ENCODE measurements at regions not wholly inside any gene's neighbourhood (a gene's known extent, or its start where the extent isn't known, plus 50 kb on each side); places are given as distances from the start of the nearest gene placed in this dataset.
"Not testable (repeated sequence)": the region's sequence is repeated elsewhere in the genome, so short reads cannot be mapped to it uniquely, and the experiment has no call there.

GRCh38 chr21:18772404-18772803, 368.8 kb upstream of the TMPRSS15 start:
- H3K27me3 Mint-ChIP-seq: no peaks in the 10 kb centered on the region

DNA sequence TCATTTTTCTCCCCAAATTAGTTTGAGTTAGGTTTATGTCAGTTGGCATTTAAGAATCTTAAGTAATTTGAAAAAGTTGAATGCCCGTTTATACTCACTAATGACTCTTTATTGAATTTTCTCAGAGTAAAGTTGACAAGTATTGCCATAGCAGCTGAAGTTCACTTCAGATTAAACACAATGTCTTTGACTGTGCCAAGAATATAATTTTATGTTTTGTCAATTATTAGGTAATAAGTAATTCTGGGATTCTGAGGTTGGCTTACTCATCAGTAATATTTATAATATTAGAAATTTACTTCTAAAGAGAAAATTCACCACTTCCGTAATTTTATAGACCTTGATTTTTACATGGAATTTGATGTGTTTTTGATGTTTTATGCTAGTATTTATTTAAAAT, 369.3 kb upstream of the TMPRSS15 start:
- H3K9me3 Mint-ChIP-seq: peaks cover 0 to 7% (median 4%) of the 10 kb centered on the region in 3 donors
- H3K27ac Mint-ChIP-seq: no peak overlapping the region
- H3K4me3 Mint-ChIP-seq: no peak overlapping the region
- H3K36me3 Mint-ChIP-seq: peaks cover 1% of the 10 kb centered on the region
- H3K27me3 Mint-ChIP-seq: no peaks in the 10 kb centered on the region
- H3K4me1 Mint-ChIP-seq: no peaks in the 10 kb centered on the region

More at GRCh38 chr21:18772404-18772803, 368.8 kb upstream of the TMPRSS15 start:
- Mint-ChIP-seq H3K4me1 (no peaks in the 10 kb centered on the region), H3K27ac (no peak overlapping the region), H3K4me3 (no peak overlapping the region), H3K36me3 (peaks cover 1% of the 10 kb centered on the region), H3K9me3 (peaks cover 0 to 7% (median 4%) of the 10 kb centered on the region in 3 donors)

DNA sequence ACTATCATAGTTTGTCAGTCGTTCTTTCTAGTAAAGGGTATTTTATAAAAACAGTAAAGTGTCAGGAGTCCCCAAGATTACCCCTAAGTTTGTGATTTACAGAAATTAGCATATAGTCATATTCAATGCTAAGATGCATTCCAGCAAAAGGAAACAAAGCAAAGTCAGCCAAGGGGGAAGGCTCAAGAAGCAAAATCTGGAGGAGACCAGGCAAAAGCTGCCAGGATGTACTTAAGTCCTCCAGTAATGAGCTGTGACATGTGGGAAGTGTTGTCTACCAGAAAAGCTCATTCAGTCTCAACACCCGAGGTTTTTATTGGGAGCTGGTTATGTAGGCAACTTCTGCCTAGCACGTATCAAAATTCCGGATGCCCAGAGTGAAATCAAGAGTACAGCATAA, 373.4 kb upstream of the TMPRSS15 start:
- Mint-ChIP-seq H3K27me3 (no peaks in the 10 kb centered on the region), H3K9me3 (peaks cover 0 to 16% (median 9%) of the 10 kb centered on the region in 3 donors), H3K36me3 (peaks cover 1% of the 10 kb centered on the region), H3K4me1 (no peaks in the 10 kb centered on the region), H3K27ac (no peak overlapping the region), H3K4me3 (no peak overlapping the region)

- no peaks in the 10 kb centered on the region for H3K36me3 Mint-ChIP-seq
- no peaks in the 10 kb centered on the region for H3K27me3 Mint-ChIP-seq
- H3K4me1 Mint-ChIP-seq: no peaks in the 10 kb centered on the region
- peaks cover 0 to 17% (median 5%) of the 10 kb centered on the region in 3 donors for H3K9me3 Mint-ChIP-seq
- H3K4me3 Mint-ChIP-seq: no peak overlapping the region
- H3K27ac Mint-ChIP-seq: no peak overlapping the region
Measured at GRCh38 chr21:18782721-18783120, 379.1 kb upstream of the TMPRSS15 start.

DNA sequence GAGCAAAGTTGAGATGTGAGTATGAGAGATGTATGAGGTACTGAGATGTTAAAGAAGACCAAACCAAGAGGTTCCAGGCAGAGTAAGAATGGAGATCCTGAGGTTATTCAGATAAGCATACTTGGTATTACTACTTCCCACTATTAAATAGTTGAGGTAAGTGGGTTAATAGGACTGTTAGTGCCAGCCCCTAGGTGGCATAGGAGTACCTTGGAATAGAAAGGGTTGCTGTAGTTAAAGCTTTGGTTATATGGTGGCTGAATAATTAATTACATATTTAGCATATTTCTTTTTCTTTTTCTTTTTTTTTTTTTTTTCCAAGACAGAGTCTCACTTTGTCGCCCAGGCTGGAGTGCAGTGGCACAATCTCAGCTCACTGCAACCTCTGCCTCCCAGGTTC, 397.9 kb upstream of the TMPRSS15 start:
- H3K4me1 Mint-ChIP-seq: peaks cover 0 to 1% (median 0%) of the 10 kb centered on the region in 3 donors
- H3K4me3 Mint-ChIP-seq: no peak overlapping the region
- no peaks in the 10 kb centered on the region for H3K27me3 Mint-ChIP-seq
- peaks cover 0 to 19% (median 6%) of the 10 kb centered on the region in 3 donors for H3K9me3 Mint-ChIP-seq
- H3K36me3 Mint-ChIP-seq: peaks cover 1% of the 10 kb centered on the region
- H3K27ac Mint-ChIP-seq: no peak overlapping the region

GRCh38 chr21:18803624-18804023, 400.0 kb upstream of the TMPRSS15 start:
- Mint-ChIP-seq H3K27ac (no peak overlapping the region), H3K36me3 (peaks cover 1% of the 10 kb centered on the region), H3K4me1 (peaks cover 0 to 1% (median 0%) of the 10 kb centered on the region in 3 donors), H3K27me3 (no peaks in the 10 kb centered on the region), H3K9me3 (peaks cover 0 to 21% (median 6%) of the 10 kb centered on the region in 3 donors), H3K4me3 (no peak overlapping the region)

- no peak overlapping the region for H3K4me3 Mint-ChIP-seq
- H3K27me3 Mint-ChIP-seq: no peaks in the 10 kb centered on the region
- no peak overlapping the region for H3K27ac Mint-ChIP-seq
- no peaks in the 10 kb centered on the region for H3K4me1 Mint-ChIP-seq
- peaks cover 0 to 27% (median 10%) of the 10 kb centered on the region in 3 donors for H3K9me3 Mint-ChIP-seq
- no peaks in the 10 kb centered on the region for H3K36me3 Mint-ChIP-seq
Measured at GRCh38 chr21:18810136-18810535, 406.6 kb upstream of the TMPRSS15 start.

DNA sequence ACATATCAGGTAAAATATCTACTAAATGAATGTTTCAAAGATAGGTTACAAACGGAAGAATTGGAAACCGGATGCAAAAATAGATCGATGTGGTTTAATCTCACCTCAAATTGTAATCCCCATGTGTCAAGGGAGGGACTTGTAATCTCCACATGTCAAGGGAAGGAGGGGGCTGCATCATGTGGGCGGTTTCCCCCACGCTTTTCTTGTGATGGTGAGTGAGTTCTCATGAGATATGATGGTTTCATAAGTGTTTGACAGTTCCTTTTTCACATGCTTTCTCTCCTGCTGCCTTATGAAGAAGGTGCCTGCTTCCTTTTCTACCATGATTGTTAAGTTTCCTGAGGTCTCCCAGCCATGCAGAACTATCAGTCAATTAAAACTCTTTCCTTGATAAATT, 408.7 kb upstream of the TMPRSS15 start:
- Mint-ChIP-seq H3K4me3 (no peak overlapping the region), H3K27ac (no peak overlapping the region), H3K36me3 (no peaks in the 10 kb centered on the region), H3K27me3 (no peaks in the 10 kb centered on the region), H3K9me3 (peaks cover 0 to 15% (median 7%) of the 10 kb centered on the region in 3 donors), H3K4me1 (no peaks in the 10 kb centered on the region)

- H3K9me3 Mint-ChIP-seq: peaks cover 2 to 13% (median 5%) of the 10 kb centered on the region in 3 donors
- H3K27me3 Mint-ChIP-seq: no peaks in the 10 kb centered on the region
- no peak overlapping the region for H3K4me3 Mint-ChIP-seq
- H3K4me1 Mint-ChIP-seq: no peaks in the 10 kb centered on the region
- H3K36me3 Mint-ChIP-seq: no peaks in the 10 kb centered on the region
- H3K27ac Mint-ChIP-seq: no peak overlapping the region
Measured at GRCh38 chr21:18819507-18819906, 415.9 kb upstream of the TMPRSS15 start.

GRCh38 chr21:18826562-18826961, 423.0 kb upstream of the TMPRSS15 start:
- no peaks in the 10 kb centered on the region for H3K36me3 Mint-ChIP-seq
- H3K4me1 Mint-ChIP-seq: no peaks in the 10 kb centered on the region
- no peak overlapping the region for H3K27ac Mint-ChIP-seq
- no peak overlapping the region for H3K4me3 Mint-ChIP-seq
- H3K27me3 Mint-ChIP-seq: no peaks in the 10 kb centered on the region
- H3K9me3 Mint-ChIP-seq: peaks cover 4 to 9% (median 5%) of the 10 kb centered on the region in 3 donors

DNA sequence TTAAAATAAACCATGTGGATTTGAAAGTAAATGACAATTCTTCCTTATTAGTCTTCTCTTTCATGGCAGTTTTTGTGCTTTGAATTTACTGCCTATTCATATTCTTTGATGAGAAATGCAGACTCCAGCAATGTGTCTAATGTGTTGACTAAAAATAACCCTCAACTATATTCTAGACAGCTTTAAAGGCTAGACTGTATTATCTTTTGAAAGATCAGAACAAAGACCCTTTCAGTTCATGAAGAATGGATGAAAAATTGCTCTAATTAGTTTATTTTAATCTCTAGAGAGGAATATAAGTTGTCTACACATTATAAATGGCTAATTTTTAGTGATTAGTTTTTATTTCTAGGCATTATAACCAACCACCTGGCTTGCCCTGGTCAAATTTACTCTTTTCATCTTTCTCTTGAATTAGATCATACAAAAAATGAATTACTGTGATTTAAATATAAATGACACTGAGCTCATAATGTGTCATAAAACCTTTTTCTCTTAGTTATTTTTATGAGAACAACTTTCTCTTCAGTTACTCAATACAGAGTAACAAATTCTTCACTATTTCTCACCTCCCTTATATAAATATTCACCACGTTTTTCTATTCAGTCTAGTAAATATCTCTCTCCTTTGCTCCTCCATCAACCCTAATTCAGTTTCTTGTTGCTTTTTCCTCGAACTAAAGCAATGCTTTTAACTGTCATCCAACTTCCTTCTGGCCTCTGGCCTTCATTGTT, 428.5 kb upstream of the TMPRSS15 start:
- H3K27me3 Mint-ChIP-seq: no peaks in the 10 kb centered on the region
- H3K9me3 Mint-ChIP-seq: peaks cover 0 to 5% (median 0%) of the 10 kb centered on the region in 3 donors
- H3K36me3 Mint-ChIP-seq: no peaks in the 10 kb centered on the region
- no peak overlapping the region for H3K4me3 Mint-ChIP-seq
- H3K27ac Mint-ChIP-seq: no peak overlapping the region
- H3K4me1 Mint-ChIP-seq: no peaks in the 10 kb centered on the region

GRCh38 chr21:18832950-18833349, 429.4 kb upstream of the TMPRSS15 start:
- Mint-ChIP-seq H3K9me3 (peaks cover 0 to 5% (median 0%) of the 10 kb centered on the region in 3 donors), H3K4me1 (no peaks in the 10 kb centered on the region), H3K27me3 (no peaks in the 10 kb centered on the region), H3K4me3 (no peak overlapping the region), H3K27ac (no peak overlapping the region), H3K36me3 (no peaks in the 10 kb centered on the region)

DNA sequence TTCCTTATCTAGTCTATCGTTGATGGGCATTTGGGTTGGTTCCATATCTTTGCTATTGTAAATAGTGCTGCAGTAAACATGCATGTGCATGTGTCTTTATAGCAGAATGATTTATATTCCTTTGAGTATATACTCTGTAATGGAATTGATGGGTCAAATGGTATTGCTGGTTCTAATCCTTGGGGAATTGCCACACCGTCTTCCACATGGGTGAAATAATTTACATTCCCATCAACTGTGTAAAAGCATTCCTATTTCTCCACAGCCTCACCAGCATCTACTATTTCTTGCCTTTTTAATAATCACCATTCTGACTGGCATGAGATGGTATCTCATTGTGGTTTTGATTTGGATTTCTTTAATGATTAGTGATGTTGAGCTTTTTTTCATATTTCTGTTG, 430.5 kb upstream of the TMPRSS15 start:
- H3K36me3 Mint-ChIP-seq, H3K27me3 Mint-ChIP-seq, H3K9me3 Mint-ChIP-seq, H3K4me1 Mint-ChIP-seq, H3K4me3 Mint-ChIP-seq, H3K27ac Mint-ChIP-seq: not testable (repeated sequence)

DNA sequence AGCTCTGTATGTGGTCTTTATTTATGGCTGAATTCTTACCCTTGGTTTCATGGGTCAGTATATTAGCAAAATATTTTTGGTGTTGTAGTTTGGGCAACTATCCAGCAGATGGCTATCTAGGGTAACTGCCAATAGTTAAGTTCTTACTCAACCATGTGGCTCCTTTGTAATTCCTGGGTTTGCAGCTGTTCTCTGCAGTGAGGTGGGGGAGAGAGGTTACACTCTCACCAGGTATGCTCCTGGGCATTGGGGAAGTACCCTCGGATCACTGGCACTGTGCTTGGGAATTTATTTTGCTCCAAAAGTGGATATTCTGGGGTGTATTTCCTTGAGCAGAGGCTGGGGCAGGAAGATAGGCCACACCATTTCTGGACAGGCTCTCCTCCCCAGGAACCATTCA, 436.7 kb upstream of the TMPRSS15 start:
- Mint-ChIP-seq H3K36me3 (peaks cover 2% of the 10 kb centered on the region), H3K4me3 (no peak overlapping the region), H3K4me1 (no peaks in the 10 kb centered on the region), H3K9me3 (peaks cover 0 to 2% (median 0%) of the 10 kb centered on the region in 3 donors), H3K27me3 (no peaks in the 10 kb centered on the region), H3K27ac (no peak overlapping the region)

- H3K27ac Mint-ChIP-seq, H3K4me1 Mint-ChIP-seq, H3K27me3 Mint-ChIP-seq, H3K4me3 Mint-ChIP-seq, H3K36me3 Mint-ChIP-seq: not testable (repeated sequence)
- peaks cover 4 to 15% (median 5%) of the 10 kb centered on the region in 3 donors for H3K9me3 Mint-ChIP-seq
Measured at GRCh38 chr21:18857606-18858005, 454.0 kb upstream of the TMPRSS15 start.

DNA sequence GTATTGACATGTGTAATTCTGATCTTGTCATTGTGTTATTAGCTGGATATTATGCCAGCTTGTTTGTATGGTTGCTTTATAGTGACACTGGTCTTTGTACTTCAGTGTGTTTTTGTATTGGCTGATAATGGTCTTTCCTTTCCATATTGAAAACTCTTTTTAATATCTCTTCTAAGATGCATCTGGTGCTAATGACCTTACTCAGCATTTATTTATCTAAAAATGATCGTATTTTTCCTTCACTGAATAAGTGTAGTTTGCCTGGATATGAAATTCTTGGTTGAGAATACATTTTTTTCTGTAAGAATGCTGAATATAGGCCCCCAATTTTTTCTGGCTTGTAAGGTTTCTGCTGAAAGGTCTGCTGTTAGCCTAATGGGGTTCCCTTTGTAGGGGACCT, 465.5 kb upstream of the TMPRSS15 start:
- H3K36me3 Mint-ChIP-seq: no peaks in the 10 kb centered on the region

More for the DNA sequence above, 465.5 kb upstream of the TMPRSS15 start:
- Mint-ChIP-seq H3K4me3 (no peak overlapping the region), H3K27me3 (no peaks in the 10 kb centered on the region), H3K27ac (no peak overlapping the region), H3K4me1 (peaks cover 0 to 2% (median 0%) of the 10 kb centered on the region in 3 donors), H3K9me3 (peaks cover 0 to 7% (median 0%) of the 10 kb centered on the region in 3 donors)

All from IgD-negative memory B cell (primary cell).